ENCODE measurements at regions not wholly inside any gene's neighbourhood (a gene's known extent, or its start where the extent isn't known, plus 50 kb on each side); places are given as distances from the start of the nearest gene placed in this dataset.

- H3K4me3 ChIP-seq (ENCODE audit: low read depth, low read length), result no peak overlapping the region
- no peak for TF ChIP-seq ZNF621 (tag by site-specific recombination; IDR thresholded peaks at IDR 0.05)
- TF ChIP-seq ZNF423 (tag by site-specific recombination; IDR thresholded peaks at IDR 0.05), result no peak
- TF ChIP-seq ZNF704 (tag by site-specific recombination; IDR thresholded peaks at IDR 0.05), result no peak
- TF ChIP-seq ZNF37A (tag by site-specific recombination; IDR thresholded peaks at IDR 0.05), result no peak
- no peak for TF ChIP-seq ZBTB21 (tag by site-specific recombination; IDR thresholded peaks at IDR 0.05)
- H3K36me3 ChIP-seq (ENCODE audit: control insufficient read depth in 2 of 2, insufficient read depth in 1 of 2, low read length in 2 of 2), result no peaks in the 10 kb centered on the region
- ChIA-PET CTCF (no interaction called here), POLR2A (no interaction called here)
- H3K4me1 ChIP-seq (ENCODE audit: control insufficient read depth, insufficient read depth, low read length), result no peaks in the 10 kb centered on the region
- H3K9me3 ChIP-seq (ENCODE audit: control insufficient read depth, insufficient read depth, low read depth, low read length), result no peaks in the 10 kb centered on the region
- no peak overlapping the region for H3K27ac ChIP-seq (ENCODE audit: extremely low read depth, low read depth, low read length)
Observed at GRCh38 chr1:166626711-166627110, 212.6 kb upstream of the POGK start.

- no peaks in the 10 kb centered on the region for H3K9me3 ChIP-seq (ENCODE audit: control insufficient read depth, insufficient read depth, low read depth, low read length)
- H3K27ac ChIP-seq (ENCODE audit: extremely low read depth, low read depth, low read length), result no peak overlapping the region
- H3K4me1 ChIP-seq (ENCODE audit: control insufficient read depth, insufficient read depth, low read length), result no peaks in the 10 kb centered on the region
- H3K36me3 ChIP-seq (ENCODE audit: control insufficient read depth in 2 of 2, insufficient read depth in 1 of 2, low read length in 2 of 2), result no peaks in the 10 kb centered on the region
- CTCF ChIA-PET, result no interaction called here
- POLR2A ChIA-PET, result no interaction called here
- no peak overlapping the region for H3K4me3 ChIP-seq (ENCODE audit: low read depth, low read length)
- TF ChIP-seq HOXC10 (CRISPR knock-in tag; IDR thresholded peaks at IDR 0.05) (no peak), KLF1 (tag by site-specific recombination; IDR thresholded peaks at IDR 0.05) (no peak), ZNF510 (tag by site-specific recombination; IDR thresholded peaks at IDR 0.05; ENCODE audit: insufficient replicate concordance) (no peak), ZNF843 (tag by site-specific recombination; IDR thresholded peaks at IDR 0.05) (no peak), ZNF311 (tag by site-specific recombination; IDR thresholded peaks at IDR 0.05; ENCODE audit: borderline replicate concordance) (no peak), ZNF184 (tag by site-specific recombination; IDR thresholded peaks at IDR 0.05) (no peak), ZNF2 (tag by site-specific recombination; IDR thresholded peaks at IDR 0.05) (no peak), SP2 (tag by site-specific recombination; IDR thresholded peaks at IDR 0.05) (no peak), ZBTB49 (tag by site-specific recombination; IDR thresholded peaks at IDR 0.05; ENCODE audit: low read depth) (no peak), BCL11B (tag by site-specific recombination; IDR thresholded peaks at IDR 0.05; ENCODE audit: low read depth) (no peak), ZNF701 (tag by site-specific recombination; IDR thresholded peaks at IDR 0.05) (no peak), ZNF645 (tag by site-specific recombination; IDR thresholded peaks at IDR 0.05) (no peak), ZNF350 (tag by site-specific recombination; IDR thresholded peaks at IDR 0.05) (no peak), ZNF140 (tag by site-specific recombination; IDR thresholded peaks at IDR 0.05) (no peak), ATF2 (tag by site-specific recombination; IDR thresholded peaks at IDR 0.05; ENCODE audit: low read depth) (no peak), BCL6B (tag by site-specific recombination; IDR thresholded peaks at IDR 0.05) (no peak)
Observed at GRCh38 chr1:166627558-166627957, 211.7 kb upstream of the POGK start.
